Stimulated activated CD4-positive, alpha-beta T cell treated with anti-CD3 and anti-CD28 coated beads, TNF-alpha, amount 100 ng/mL, for 1 hour (primary cell): ENCODE measurements at regions not wholly inside any gene's neighbourhood (a gene's known extent, or its start where the extent isn't known, plus 50 kb on each side); places are given as distances from the start of the nearest gene placed in this dataset.
"Not testable (repeated sequence)": the region's sequence is repeated elsewhere in the genome, so short reads cannot be mapped to it uniquely, and the experiment has no call there.

Experiments
- DNase-seq, 3 donors: peaks; one replicate each; pipeline ENCODE4 v3.0.0-alpha.2; 2020; ENCODE audit warnings: low read depth in 3 of 3, low spot score in 1 of 3

- no peak for DNase-seq
Observed at GRCh38 chr13:106101201-106101600, 434.3 kb downstream of the EFNB2 start.

- no peak for DNase-seq
Observed at GRCh38 chr13:106100171-106100919, 435.1 kb downstream of the EFNB2 start.

- DNase-seq: no peak
Observed at GRCh38 chr13:106099765-106100164, 435.7 kb downstream of the EFNB2 start.

- DNase-seq: no peak
Observed at GRCh38 chr13:106098778-106099177, 436.7 kb downstream of the EFNB2 start.

- no peak for DNase-seq
Observed at GRCh38 chr13:106096661-106097092, 438.8 kb downstream of the EFNB2 start.

GRCh38 chr13:106095919-106096318 is 439.5 kb downstream of the EFNB2 start:
- no peak for DNase-seq

GRCh38 chr13:106095406-106095805 is 440.1 kb downstream of the EFNB2 start:
- DNase-seq: no peak

- no peak for DNase-seq
Observed at GRCh38 chr13:106090001-106090400, 445.5 kb downstream of the EFNB2 start.

- no peak for DNase-seq
Observed at GRCh38 chr13:106089261-106089980, 446.0 kb downstream of the EFNB2 start.

- no peak for DNase-seq
Observed at GRCh38 chr13:106088085-106088484, 447.4 kb downstream of the EFNB2 start.

- no peak for DNase-seq
Observed at GRCh38 chr13:106087201-106087600, 448.3 kb downstream of the EFNB2 start.

- no peak for DNase-seq
Observed at GRCh38 chr13:106083620-106084350, 451.7 kb downstream of the EFNB2 start.

GRCh38 chr13:106081221-106081620 is 454.2 kb downstream of the EFNB2 start:
- not testable (repeated sequence) for DNase-seq

- no peak for DNase-seq
Observed at GRCh38 chr13:106078191-106078590, 457.3 kb downstream of the EFNB2 start.

- DNase-seq: no peak
Observed at GRCh38 chr13:106077017-106077416, 458.4 kb downstream of the EFNB2 start.

- DNase-seq: no peak
Observed at GRCh38 chr13:106072014-106072413, 463.4 kb downstream of the EFNB2 start.

GRCh38 chr13:106063591-106064313 is 471.7 kb downstream of the EFNB2 start:
- DNase-seq: no peak

- DNase-seq: no peak
Observed at GRCh38 chr13:106061781-106062180, 473.7 kb downstream of the EFNB2 start.

GRCh38 chr13:106056851-106057250 is 478.6 kb downstream of the EFNB2 start:
- no peak for DNase-seq

- no peak for DNase-seq
Observed at GRCh38 chr13:106052200-106052767, 483.2 kb downstream of the EFNB2 start.

- no peak for DNase-seq
Observed at GRCh38 chr13:106049171-106049570, 486.3 kb downstream of the EFNB2 start.
